ENCODE measurements at regions not wholly inside any gene's neighbourhood (a gene's known extent, or its start where the extent isn't known, plus 50 kb on each side); places are given as distances from the start of the nearest gene placed in this dataset.

GRCh38 chr3:18782191-18782590 is 357.1 kb upstream of the SATB1 start:
- Histone ChIP-seq H3K56ac (ENCODE audit: extremely low read depth, insufficient read depth, low read length) (no peak overlapping the region), H3K4me1 (ENCODE audit: control insufficient read depth, insufficient read depth, low read length) (no peaks in the 10 kb centered on the region), H3K9me3 (ENCODE audit: control insufficient read depth, insufficient read depth, low read length) (0 out of 2 replicates have a peak, but pooled peaks cover 3% of the 10 kb centered on the region), H2BK20ac (ENCODE audit: low read depth, low read length) (no peak overlapping the region), H3K27ac (ENCODE audit: insufficient read depth, low read length) (no peak overlapping the region), H4K8ac (ENCODE audit: low read depth in 2 of 2, low read length in 2 of 2) (no peak overlapping the region), H3K27me3 (ENCODE audit: control insufficient read depth, insufficient read depth, low read length) (no peaks in the 10 kb centered on the region), H3K9ac (ENCODE audit: low read depth, low read length) (no peak overlapping the region), H2AFZ (replicated peaks; ENCODE audit: low read length, poor library complexity) (no peak overlapping the region), H4K91ac (ENCODE audit: insufficient read depth, low read depth, low read length) (no peak overlapping the region), H4K5ac (ENCODE audit: low read depth, low read length) (no peak overlapping the region), H4K20me1 (ENCODE audit: insufficient read depth, low read length) (no peaks in the 10 kb centered on the region), H2BK15ac (ENCODE audit: low read depth, low read length) (no peak overlapping the region), H2AK9ac (replicated peaks; ENCODE audit: low read depth, low read length, poor library complexity) (no peak overlapping the region), H3K4me3 (ENCODE audit: insufficient read depth, low read depth, low read length) (no peak overlapping the region), H2BK5ac (ENCODE audit: low read depth, low read length, poor library complexity, severe bottlenecking) (no peak overlapping the region), H3K4ac (ENCODE audit: low read depth, low read length) (no peak overlapping the region), H3K9me1 (ENCODE audit: insufficient read depth, low read length) (no peaks in the 10 kb centered on the region), H3K14ac (replicated peaks; ENCODE audit: low read depth, low read length) (no peak overlapping the region), H3K23ac (ENCODE audit: low read depth, low read length) (no peak overlapping the region), H3K36me3 (ENCODE audit: control insufficient read depth, insufficient read depth, low read length) (no peaks in the 10 kb centered on the region), H3K4me2 (ENCODE audit: low read depth, low read length) (no peak overlapping the region), H3K18ac (ENCODE audit: low read depth, low read length) (no peak overlapping the region), H3K79me1 (ENCODE audit: low read depth in 1 of 2, low read length in 2 of 2) (no peaks in the 10 kb centered on the region), H2BK120ac (ENCODE audit: low read depth, low read length) (no peak overlapping the region), H2AK5ac (ENCODE audit: low read depth, low read length) (no peak overlapping the region)
- DNase-seq: no peak
- TF ChIP-seq, protein P1, sequence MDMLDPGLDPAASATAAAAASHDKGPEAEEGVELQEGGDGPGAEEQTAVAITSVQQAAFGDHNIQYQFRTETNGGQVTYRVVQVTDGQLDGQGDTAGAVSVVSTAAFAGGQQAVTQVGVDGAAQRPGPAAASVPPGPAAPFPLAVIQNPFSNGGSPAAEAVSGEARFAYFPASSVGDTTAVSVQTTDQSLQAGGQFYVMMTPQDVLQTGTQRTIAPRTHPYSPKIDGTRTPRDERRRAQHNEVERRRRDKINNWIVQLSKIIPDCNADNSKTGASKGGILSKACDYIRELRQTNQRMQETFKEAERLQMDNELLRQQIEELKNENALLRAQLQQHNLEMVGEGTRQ (IDR thresholded peaks at IDR 0.05; ENCODE audit: low read depth, low read length): no peak
- TF ChIP-seq CEBPB (IDR thresholded peaks at IDR 0.05; ENCODE audit: low read depth, low read length) (no peak), MAFK (IDR thresholded peaks at IDR 0.05; ENCODE audit: low read depth, low read length) (no peak), MAZ (IDR thresholded peaks at IDR 0.05; ENCODE audit: borderline replicate concordance, low read depth, low read length) (no peak), RAD21 (IDR thresholded peaks at IDR 0.05; ENCODE audit: low read length) (no peak), BHLHE40 (IDR thresholded peaks at IDR 0.05; ENCODE audit: low read depth, low read length) (no peak), SMC3 (IDR thresholded peaks at IDR 0.05; ENCODE audit: low read depth, low read length) (no peak), CTCF (conservative IDR thresholded peaks at IDR 0.05; ENCODE audit: low read depth, low read length) (no peak), POLR2A (IDR thresholded peaks at IDR 0.05; ENCODE audit: low read depth, low read length) (no peak), RFX5 (IDR thresholded peaks at IDR 0.05; ENCODE audit: low read depth, low read length) (no peak), FOS (IDR thresholded peaks at IDR 0.05; ENCODE audit: low read depth, low read length) (no peak), CHD1 (IDR thresholded peaks at IDR 0.05; ENCODE audit: low read depth, low read length) (no peak), NFE2L2 (IDR thresholded peaks at IDR 0.05; ENCODE audit: low read depth, low read length) (no peak), RCOR1 (IDR thresholded peaks at IDR 0.05; ENCODE audit: insufficient replicate concordance, low read length) (no peak), MXI1 (IDR thresholded peaks at IDR 0.05; ENCODE audit: borderline replicate concordance, low read depth, low read length) (no peak)
- TF ChIP-seq, protein P2, sequence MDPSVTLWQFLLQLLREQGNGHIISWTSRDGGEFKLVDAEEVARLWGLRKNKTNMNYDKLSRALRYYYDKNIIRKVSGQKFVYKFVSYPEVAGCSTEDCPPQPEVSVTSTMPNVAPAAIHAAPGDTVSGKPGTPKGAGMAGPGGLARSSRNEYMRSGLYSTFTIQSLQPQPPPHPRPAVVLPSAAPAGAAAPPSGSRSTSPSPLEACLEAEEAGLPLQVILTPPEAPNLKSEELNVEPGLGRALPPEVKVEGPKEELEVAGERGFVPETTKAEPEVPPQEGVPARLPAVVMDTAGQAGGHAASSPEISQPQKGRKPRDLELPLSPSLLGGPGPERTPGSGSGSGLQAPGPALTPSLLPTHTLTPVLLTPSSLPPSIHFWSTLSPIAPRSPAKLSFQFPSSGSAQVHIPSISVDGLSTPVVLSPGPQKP (IDR thresholded peaks at IDR 0.05; ENCODE audit: borderline replicate concordance, low read depth, low read length): no peak
- ATAC-seq (ENCODE audit: low read depth): no peak
- no TSS peak for BruUV-seq (replicated peaks)
- in situ Hi-C loops (cut with MboI; ENCODE audit: low sequenced_read_pairs) (no loop called here), intact Hi-C loops (cut with micrococcal nuclease) (no loop called here), dilution Hi-C loops (cut with HindIII; ENCODE audit: low sequenced_read_pairs, unreplicated experiment) (no loop called here)
- CTCF ChIA-PET: no interaction called here
- POLR2A ChIA-PET (ENCODE audit: unreplicated experiment): no interaction called here
- no CpG with 5 or more reads among the region's 2 CpGs for WGBS, 2 experiments (ENCODE audit: extremely low coverage in 2 of 2, insufficient read length in 1 of 2)
